CD4-positive, alpha-beta T cell treated with Interleukin-21 for 1 hour (primary cell): ENCODE measurements at regions not wholly inside any gene's neighbourhood (a gene's known extent, or its start where the extent isn't known, plus 50 kb on each side); places are given as distances from the start of the nearest gene placed in this dataset.

Source experiments
- DNase-seq: peaks from one replicate; pipeline ENCODE4 v3.0.0-alpha.2; 2020

- no peak for DNase-seq
Observed at GRCh38 chr20:63127700-63128364, 88.1 kb downstream of the YTHDF1 start.

DNA sequence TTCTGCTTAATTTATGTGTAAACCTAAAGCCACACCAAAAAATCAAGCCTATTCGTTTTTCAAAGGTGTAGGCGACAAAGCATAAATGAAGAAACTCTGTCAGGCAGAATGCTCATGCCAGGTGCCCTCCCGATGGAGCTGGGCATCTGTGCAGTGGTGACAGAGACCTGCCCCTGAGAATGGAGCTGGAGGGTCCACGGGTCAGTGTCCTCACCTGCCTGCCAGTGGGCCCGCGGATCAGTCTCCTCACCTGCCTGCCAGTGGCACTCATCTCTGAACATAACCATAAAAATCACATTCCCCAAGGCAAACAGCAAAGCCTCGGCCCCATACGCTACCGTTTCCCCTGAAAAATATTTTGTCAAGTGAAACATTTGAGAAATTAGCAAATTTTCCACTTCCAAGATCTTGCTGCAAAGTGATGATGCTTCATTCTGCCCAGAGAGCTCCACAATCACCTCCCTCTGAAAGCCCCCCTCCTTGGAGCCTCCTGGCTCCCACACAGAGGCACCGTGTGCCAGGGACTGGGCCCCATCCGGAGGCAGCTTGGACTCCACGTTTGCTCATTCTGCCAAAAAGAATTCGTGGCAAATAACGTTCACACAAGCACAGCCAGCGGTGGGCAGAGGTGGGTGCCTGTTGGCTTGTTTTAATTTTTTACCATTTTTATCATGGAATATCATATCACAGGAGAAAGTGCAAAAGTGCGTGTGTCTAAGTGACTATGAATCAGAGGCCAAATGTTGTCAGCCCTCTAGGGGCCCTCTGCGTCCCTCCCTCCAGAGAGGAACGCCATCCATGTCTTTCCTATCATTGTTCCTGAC lies 88.8 kb downstream of the YTHDF1 start:
- no peak for DNase-seq

DNA sequence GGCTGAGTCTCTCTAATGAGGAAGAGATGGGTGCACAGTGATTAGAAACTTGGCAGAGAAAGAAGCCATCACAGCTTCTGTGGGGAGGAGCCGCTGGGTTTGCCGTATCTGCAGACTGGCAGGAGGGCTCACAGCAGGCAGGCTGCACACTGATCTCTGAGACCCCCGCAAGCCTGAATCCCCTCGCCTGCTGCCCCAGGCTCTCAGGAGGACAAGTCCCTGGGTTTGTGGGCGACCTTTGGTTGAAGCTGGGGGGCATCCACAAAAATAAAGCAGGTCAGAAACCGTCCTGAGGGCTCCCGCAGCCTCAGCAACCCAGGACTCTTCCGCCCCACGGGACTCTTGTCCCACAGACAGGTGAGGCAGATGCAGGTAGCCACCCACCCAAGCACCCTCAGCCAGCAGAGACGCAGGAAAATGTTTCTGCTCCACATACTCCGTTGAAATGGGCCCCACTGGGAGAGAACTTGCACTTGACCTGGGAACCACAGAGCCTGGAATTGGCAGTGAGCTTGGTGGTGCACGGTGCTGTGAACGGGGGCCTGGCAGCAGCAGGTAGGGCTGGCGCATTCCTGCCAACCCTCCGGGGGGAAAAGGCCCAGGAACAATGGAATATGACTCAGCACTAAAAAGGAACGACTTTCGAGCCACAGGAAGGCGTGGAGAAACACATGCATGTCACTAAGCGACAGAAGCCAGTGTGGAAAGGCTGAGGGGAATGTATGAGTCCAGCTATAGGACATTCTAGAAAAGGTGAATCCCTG lies 89.9 kb downstream of the YTHDF1 start:
- no peak for DNase-seq

- no peak for DNase-seq
Observed at GRCh38 chr20:63125581-63125837, 90.4 kb downstream of the YTHDF1 start.

DNA sequence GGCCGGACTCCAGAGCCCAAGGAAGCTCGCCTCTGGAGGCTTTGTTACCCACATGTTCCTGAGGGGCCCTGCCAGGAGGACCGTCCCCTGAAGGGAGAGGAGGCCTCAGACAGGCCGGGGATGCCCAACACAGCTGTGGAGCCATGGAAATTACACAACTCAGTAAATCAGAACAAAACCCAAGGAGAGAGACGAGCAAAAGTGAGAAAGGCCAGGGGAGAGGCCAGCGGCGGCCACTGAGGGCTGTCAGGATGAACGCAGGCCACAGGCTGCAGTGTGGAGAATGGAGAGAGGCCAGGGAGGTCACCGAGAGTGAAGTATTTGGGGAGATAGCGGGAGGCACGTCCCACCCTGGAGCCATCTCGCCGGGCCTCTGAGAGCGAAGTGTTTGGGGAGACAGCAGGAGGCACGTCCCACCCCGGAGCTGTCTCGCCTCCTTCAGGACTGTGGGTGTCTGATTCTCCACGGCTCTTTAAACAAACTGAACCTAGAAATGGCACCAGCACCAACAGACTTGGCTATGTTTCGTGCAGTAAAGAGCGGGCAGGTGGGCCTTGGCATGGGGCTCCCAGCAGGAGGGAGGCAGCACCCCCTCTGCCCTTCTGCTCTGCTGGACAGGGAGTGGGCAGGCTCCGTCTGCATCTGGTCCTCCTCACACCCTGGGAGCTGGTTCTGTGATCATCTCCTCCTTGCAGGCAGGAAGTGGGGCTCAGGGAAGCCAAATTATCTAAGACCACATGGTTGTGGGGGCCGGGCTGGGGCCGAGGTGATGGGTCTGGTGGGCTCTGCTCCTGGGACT lies 91.0 kb downstream of the YTHDF1 start:
- DNase-seq, result no peak

DNA sequence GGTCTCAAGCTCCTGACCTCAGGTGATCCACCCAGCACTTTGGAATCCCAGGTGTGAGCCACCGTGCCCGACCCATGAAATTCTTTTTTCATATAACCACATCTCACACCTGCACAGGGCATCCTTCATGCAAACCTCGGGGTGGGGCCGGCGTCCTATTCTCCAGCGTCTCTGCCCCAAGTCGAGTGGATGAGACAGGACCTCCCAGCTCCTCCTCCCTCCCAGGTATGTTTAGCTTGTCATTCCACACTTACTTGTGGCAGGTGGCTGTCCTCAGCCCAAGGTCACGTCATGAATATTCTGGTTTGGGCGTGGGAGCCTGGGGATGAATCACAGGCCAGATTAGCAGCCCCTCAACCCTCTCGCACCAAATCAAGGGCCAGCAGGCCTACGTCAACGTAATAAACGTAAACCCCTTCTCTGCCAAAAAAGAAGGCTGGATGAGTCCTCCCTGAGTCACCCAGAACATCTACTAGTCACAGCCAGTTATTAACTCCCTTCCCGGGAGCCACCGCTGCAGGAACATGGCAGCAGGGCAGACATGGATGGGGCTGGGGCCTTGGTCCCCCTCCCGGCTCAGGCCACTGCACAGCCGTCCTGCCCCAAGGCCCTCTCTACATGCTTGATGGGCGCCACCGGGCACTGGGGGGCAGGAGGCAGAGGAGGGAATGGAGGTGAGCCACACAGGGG lies 91.7 kb downstream of the YTHDF1 start:
- no peak for DNase-seq

DNA sequence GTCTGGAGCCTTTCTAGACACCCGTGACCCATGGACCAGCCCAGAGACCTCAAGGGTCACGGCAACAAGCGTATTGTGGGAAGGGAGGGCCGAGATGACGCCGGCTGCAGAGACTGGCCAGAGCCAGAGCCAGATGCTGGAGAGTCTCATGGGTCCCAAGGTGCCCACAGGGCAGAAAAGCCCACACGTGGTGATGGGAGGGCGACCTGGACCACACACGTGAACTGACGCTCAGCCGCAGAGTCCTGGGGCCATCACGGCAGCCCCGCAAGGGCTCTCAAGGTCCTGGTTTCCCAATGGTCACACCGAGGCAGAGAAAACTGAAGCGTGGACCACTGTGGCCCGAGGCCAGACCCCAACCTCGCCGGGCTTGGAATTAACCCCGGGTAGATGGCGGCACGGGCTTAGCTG lies 92.6 kb downstream of the YTHDF1 start:
- DNase-seq, result no peak

DNA sequence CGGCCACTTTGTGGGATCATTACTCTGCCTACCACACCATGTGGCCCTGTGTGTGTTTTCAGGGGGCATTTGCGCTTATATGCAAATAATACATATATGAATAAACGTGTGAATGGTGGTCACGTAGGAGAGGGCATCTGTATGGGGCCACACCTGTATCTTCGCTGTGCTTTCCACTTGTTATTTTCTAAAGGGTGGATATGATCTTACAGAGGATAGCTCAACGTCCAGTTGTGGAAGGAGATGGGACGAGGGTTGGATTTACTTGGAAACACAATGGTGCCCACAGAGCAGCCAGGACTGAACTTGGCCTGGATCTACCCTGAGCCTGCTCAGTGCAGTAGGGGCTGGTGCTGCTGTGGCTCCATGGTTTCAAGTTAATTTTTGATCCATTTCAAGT lies 93.3 kb downstream of the YTHDF1 start:
- DNase-seq, result no peak

DNA sequence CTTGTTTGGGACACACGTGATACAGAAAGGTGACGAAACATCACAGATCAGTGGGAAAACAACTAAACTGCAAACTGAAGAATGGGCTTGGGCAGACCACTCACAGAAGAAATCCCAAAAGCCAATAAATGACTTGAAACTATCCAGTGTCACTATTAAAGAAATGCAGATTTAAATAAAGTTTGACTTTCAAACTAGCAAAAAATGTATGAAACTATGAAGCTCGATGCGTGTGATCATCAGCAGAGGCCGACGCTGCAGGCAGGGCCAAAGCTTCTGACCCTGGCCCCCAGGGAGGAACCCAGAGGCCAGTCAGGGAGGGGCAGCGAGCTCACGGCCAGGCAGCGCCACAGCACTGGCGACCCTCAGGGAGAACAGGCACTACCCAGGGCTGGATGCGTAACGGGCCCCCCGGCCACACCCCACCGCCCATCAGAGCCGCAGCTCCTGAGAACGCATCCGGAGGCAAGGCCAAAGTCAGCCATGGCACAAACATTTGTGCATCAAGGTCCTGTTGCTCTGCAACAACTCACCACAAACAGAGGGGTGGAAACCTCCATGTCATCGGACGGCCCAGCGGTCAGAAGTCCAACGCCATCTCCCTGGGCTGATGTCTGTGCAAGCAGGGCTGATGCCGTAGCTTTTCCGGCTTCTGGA lies 94.1 kb downstream of the YTHDF1 start:
- no peak for DNase-seq

GRCh38 chr20:63121246-63121645 lies 94.7 kb downstream of the YTHDF1 start:
- DNase-seq, result no peak

- no peak for DNase-seq
Observed at GRCh38 chr20:63120808-63121090, 95.2 kb downstream of the YTHDF1 start.

GRCh38 chr20:63119963-63120807 lies 95.7 kb downstream of the YTHDF1 start:
- DNase-seq, result no peak

GRCh38 chr20:63119121-63119962 lies 96.6 kb downstream of the YTHDF1 start:
- no peak for DNase-seq

DNA sequence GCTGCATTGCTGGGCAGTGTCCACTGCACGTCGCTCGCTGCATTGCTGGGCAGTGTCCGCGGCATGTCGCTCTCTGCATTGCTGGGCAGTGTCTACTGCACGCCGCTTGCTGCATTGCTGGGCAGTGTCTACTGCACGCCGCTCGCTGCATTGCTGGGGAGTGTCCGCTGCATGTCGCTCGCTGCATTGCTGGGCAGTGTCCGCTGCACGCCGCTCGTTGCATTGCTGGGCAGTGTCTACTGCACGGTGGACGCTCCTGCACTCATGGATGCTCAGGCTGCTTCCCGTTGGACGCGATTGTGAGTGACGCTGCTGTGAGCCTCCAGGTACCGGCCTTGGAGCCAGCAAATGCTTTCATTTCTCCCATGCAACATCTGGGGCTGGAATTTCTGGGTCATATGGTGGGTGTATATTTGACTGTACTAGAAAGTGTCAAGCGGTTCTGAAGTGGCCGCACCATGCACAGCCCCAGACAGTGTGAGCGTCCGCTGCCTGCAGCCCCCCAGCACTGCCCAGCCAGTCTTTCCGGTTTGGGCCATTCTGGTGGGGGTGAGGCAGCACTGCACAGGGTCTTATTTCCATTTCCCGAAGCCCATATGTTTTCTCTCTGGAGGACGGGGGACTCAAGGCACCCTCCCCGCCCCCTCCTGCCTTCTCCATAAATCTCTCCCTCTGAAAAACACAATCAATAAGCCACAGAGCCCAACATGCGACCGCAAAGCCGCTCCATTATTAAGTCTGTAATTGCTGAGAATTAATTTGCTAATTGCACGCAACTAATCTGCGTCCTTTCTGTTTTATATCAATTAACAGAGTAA lies 97.4 kb downstream of the YTHDF1 start:
- no peak for DNase-seq

GRCh38 chr20:63117661-63118302 lies 98.1 kb downstream of the YTHDF1 start:
- no peak for DNase-seq

DNA sequence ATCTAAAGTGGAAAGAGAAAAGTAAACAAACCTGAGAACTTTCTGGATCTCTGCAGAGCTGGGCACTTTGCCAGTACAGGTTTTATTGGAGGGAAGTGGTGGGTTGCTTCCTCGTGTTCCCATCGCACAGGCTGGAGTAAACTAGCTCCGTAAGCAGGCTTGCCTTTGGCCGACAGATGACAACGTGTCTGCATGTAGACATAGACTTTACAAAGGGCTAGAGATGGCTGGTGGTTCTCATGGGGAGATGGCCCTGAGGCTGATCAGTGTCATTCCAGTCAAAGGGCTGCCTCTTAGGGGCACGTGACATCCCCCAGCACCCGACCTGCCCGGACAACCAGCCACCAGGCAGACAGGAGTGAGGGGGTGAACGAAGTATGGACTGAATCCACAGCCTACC lies 98.8 kb downstream of the YTHDF1 start:
- DNase-seq, result no peak

DNA sequence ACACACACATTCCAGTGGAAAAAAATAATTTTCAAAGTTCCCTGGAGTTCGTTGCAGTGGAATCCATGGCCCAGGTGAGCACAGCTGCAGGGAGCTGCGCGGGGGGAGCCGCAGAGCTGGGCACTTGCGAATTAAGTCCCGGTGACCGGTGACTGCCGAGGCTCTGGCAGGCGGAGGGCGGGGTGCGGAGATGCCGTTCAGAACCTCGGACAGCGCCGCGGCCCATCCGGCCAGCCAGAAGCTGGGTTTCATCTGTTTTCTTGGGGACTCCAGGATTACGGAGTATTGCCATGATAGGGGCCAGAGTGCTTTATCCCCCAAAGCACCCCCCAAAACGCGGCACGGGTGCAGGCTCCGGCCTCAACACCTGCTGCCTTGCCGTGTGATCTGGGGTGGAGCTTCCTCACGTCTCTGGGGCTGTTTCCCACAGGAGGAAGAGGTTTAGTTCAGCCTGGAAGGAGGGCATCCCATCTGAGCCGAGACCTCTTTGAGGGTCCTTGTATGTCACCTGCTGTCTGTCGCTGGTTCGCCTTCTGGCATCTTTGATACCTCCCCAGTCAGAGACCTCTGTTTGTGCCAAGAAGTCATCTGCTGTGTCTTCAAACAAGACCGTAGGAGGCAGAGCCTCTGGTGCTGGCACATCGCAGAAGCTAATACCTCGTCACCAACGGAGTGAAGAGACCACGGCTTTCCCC lies 99.4 kb downstream of the YTHDF1 start:
- DNase-seq, result no peak
